ENCODE measurements at regions not wholly inside any gene's neighbourhood (a gene's known extent, or its start where the extent isn't known, plus 50 kb on each side); places are given as distances from the start of the nearest gene placed in this dataset.

DNA sequence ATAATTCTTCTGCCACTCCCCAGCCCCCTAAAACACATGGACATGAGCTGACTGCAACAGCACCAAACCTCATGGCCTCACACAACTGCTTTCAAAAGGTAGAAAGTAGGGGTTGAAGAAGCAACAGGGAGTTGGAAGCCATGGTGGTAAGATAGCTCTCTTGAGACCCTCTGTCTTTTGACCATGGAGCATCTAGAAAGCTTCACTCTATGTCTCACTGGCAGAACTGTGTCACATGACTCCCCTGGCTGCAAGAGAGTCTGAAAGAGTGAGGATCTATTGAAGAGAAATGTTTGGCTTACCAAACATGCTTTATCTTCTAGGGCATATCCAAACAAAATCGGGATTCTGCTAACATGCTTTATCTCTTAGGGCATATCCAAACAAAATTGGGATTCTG is 142.9 kb upstream of the WSCD2 start:
- TF ChIP-seq, protein P1, sequence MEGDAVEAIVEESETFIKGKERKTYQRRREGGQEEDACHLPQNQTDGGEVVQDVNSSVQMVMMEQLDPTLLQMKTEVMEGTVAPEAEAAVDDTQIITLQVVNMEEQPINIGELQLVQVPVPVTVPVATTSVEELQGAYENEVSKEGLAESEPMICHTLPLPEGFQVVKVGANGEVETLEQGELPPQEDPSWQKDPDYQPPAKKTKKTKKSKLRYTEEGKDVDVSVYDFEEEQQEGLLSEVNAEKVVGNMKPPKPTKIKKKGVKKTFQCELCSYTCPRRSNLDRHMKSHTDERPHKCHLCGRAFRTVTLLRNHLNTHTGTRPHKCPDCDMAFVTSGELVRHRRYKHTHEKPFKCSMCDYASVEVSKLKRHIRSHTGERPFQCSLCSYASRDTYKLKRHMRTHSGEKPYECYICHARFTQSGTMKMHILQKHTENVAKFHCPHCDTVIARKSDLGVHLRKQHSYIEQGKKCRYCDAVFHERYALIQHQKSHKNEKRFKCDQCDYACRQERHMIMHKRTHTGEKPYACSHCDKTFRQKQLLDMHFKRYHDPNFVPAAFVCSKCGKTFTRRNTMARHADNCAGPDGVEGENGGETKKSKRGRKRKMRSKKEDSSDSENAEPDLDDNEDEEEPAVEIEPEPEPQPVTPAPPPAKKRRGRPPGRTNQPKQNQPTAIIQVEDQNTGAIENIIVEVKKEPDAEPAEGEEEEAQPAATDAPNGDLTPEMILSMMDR (conservative IDR thresholded peaks at IDR 0.05; ENCODE audit: low read depth, low read length): no peak
- no peak overlapping the region for H3K4me3 ChIP-seq (ENCODE audit: low read length)
- no peak for DNase-seq (ENCODE audit: low read depth)

DNA sequence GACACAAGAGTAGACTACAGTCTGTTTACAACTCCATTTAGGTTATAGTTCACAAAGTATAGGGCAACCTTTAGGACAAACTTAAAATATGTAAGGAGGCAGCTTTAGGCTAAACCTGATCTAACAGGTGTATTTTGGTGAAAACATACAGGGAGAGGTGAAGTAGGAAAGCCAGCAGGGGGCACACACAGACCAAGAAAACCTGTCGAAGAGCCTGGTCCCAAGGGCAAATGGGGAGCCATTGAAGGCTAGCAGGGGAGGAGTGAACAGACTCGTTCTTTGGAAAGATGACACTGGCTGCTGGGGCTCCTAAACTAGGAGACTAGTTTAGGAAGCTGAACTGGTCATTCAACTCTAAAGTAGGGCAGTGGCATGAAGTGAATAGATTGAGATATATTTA is 138.8 kb upstream of the WSCD2 start:
- TF ChIP-seq, protein P1 (conservative IDR thresholded peaks at IDR 0.05; ENCODE audit: low read depth, low read length): peak; percentile 28
- no peak for DNase-seq (ENCODE audit: low read depth)
- H3K4me3 ChIP-seq (ENCODE audit: low read length): no peak overlapping the region

DNA sequence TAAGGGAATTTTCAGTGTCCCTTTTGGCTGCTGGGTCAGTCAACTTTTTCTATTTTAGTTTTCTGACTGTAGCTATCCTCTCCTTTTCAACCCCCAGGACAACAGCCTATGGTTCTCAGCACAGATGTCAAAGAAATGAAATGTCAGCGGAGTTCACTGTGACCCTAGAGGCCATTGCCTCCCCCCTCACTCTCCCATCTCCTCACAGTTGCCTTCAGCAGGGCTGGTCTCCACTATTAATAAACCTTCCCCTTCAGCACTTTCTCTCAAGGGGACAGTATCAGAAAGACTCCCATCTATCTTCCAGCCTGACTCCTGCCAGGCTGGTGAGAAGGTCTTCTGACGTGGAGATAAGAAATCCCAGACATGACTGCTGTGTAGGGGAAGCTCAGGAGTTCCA is 137.1 kb upstream of the WSCD2 start:
- no peak for DNase-seq (ENCODE audit: low read depth)
- TF ChIP-seq, protein P1 (conservative IDR thresholded peaks at IDR 0.05; ENCODE audit: low read depth, low read length): no peak
- H3K4me3 ChIP-seq (ENCODE audit: low read length): no peak overlapping the region

DNA sequence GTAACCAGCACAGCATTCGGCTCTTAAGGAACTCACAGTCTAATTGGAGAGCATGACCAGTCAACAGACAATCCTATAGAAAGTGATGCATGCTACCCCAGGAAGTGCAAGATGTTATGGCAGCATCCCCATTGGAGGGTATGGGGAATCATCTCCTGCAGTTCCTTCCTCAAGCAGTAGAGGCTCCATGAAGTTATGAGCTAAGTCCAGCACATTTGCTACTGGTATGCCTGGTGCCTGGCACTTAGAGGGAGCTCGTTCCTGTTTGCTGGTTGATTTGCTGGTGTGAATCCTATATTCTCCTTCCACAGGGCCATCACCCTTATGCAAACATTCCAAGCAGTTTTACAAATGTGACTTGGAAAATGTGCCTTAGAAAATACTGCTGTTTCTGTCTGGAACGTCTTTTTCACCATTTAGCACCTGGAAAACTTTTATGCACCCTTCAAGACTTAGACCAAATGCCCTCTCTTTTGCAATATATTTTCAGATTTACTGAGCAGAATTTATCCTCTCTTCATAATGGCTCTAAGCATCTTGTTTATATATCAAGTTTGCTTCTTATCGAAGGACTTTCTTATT is 136.1 kb upstream of the WSCD2 start:
- TF ChIP-seq, protein P1 (conservative IDR thresholded peaks at IDR 0.05; ENCODE audit: low read depth, low read length): peak; percentile 37
- no peak overlapping the region for H3K4me3 ChIP-seq (ENCODE audit: low read length)
- DNase-seq (ENCODE audit: low read depth): no peak

DNA sequence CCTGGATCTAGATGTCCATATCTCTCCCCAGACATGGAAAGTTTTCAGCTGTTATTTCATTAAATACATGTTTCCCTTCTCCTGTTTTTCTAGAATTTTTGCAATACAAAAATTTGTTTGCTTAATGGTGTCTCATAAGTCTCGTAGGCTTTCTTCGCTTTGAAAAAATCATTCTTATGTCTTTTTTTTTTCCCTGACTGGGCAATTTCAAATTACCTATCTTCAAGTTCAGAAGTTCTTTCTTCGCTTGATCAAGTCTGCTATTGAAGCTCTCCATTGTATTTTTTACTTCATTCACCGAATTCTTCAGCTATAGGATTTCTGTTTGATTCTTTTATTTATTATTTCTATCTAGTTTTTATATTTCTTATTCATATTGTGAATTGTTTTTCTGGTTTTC is 130.2 kb upstream of the WSCD2 start:
- TF ChIP-seq, protein P1 (conservative IDR thresholded peaks at IDR 0.05; ENCODE audit: low read depth, low read length): no peak
- no peak overlapping the region for H3K4me3 ChIP-seq (ENCODE audit: low read length)
- no peak for DNase-seq (ENCODE audit: low read depth)

DNA sequence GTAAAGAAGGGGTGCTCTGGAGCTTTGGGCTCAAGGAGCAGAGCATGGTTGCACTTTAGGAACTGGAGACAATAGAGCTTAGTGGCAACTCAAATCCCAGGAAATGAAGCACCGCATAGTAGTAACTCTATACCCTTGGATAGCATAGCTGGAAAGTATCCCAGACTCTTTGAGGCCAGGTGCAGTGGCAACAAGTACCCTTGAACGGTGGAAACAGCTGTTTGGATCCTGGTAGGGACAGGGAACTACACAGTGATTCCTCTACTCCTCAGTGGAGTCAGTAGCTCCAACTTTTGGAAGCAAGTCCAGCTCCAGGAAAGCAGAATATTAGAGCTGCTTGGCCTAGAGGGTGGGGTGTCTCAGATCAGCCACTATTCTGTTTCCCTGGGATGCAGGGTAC is 129.0 kb upstream of the WSCD2 start:
- no peak overlapping the region for H3K4me3 ChIP-seq (ENCODE audit: low read length)
- TF ChIP-seq, protein P1 (conservative IDR thresholded peaks at IDR 0.05; ENCODE audit: low read depth, low read length): no peak
- no peak for DNase-seq (ENCODE audit: low read depth)

DNA sequence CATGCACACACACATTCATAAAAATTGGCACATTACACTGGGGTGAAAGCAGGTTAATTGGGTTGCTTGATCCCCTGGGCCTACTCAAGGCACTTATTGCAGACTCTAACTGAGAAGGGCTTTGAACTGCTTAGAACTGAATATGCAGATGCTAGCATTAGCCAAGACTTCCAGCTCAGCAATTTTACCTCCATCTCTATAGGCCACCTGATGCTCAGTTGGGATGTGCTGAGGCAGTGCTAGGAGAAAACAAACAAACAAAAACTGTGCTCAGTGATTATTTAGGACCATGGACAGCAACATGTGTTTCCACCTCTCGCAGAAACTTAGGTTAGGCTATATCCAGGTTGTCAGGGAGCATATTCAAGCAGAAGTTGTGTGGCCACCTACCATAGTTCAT is 124.8 kb upstream of the WSCD2 start:
- TF ChIP-seq, protein P1 (conservative IDR thresholded peaks at IDR 0.05; ENCODE audit: low read depth, low read length): no peak
- DNase-seq (ENCODE audit: low read depth): no peak

More for the DNA sequence above, 124.8 kb upstream of the WSCD2 start:
- H3K4me3 ChIP-seq (ENCODE audit: low read length): no peak overlapping the region
